Hepatocyte (in vitro differentiated cells): ENCODE measurements at regions not wholly inside any gene's neighbourhood (a gene's known extent, or its start where the extent isn't known, plus 50 kb on each side); places are given as distances from the start of the nearest gene placed in this dataset.

Experiments
- DNase-seq: peaks from one replicate; pipeline ENCODE4 v3.0.0-alpha.2; 2016; ENCODE audit warnings: low spot score
- H2AFZ ChIP-seq: fragments of 200-600 bp; sonication (generic); 2 replicates; pipeline ENCODE4 v1.6.0; 2016; ENCODE audit warnings: antibody characterized with exemption, mild to moderate bottlenecking
- H3K27ac ChIP-seq: fragments of 200-600 bp; sonication (generic); 2 replicates; pipeline ENCODE4 v1.5.1; 2016; ENCODE audit warnings: mild to moderate bottlenecking
- H3K27me3 ChIP-seq: fragments of 200-600 bp; sonication (generic); 2 replicates; pipeline ENCODE4 v1.6.1; 2016
- H3K36me3 ChIP-seq: fragments of 200-600 bp; sonication (generic); replicated peaks from 2 replicates; pipeline ENCODE4 v1.5.1; 2016; ENCODE audit warnings: low read depth; ENCODE audit not compliant: insufficient read depth
- H3K4me1 ChIP-seq: fragments of 200-600 bp; sonication (generic); 2 replicates; pipeline ENCODE4 v1.5.1; 2016; ENCODE audit warnings: mild to moderate bottlenecking, moderate library complexity; ENCODE audit not compliant: insufficient read depth
- H3K4me2 ChIP-seq: fragments of 200-600 bp; sonication (generic); 2 replicates; pipeline ENCODE4 v1.6.0; 2016
- H3K4me3 ChIP-seq: fragments of 200-600 bp; sonication (generic); 2 replicates; pipeline ENCODE4 v1.5.1; 2016; ENCODE audit warnings: mild to moderate bottlenecking
- H3K79me2 ChIP-seq: fragments of 200-600 bp; sonication (generic); 2 replicates; pipeline ENCODE4 v1.6.0; 2017; ENCODE audit warnings: mild to moderate bottlenecking
- H3K9me2 ChIP-seq: fragments of 200-600 bp; sonication (generic); replicated peaks from 2 replicates; pipeline ENCODE4 v1.6.0; 2017; ENCODE audit warnings: mild to moderate bottlenecking; ENCODE audit not compliant: insufficient read depth
- H3K9me3 ChIP-seq: fragments of 200-600 bp; sonication (generic); 2 replicates; pipeline ENCODE4 v1.5.1; 2016; ENCODE audit warnings: low read depth, mild to moderate bottlenecking
- H4K20me1 ChIP-seq: fragments of 200-600 bp; sonication (generic); 2 replicates; pipeline ENCODE4 v1.6.0; 2016; ENCODE audit warnings: mild to moderate bottlenecking; ENCODE audit not compliant: insufficient read depth, poor library complexity, severe bottlenecking
- CTCF ChIP-seq: fragments of 200-600 bp; sonication (generic); IDR thresholded peaks from 2 replicates; pipeline ENCODE4 v1.5.1; 2016; ENCODE audit warnings: antibody characterized with exemption, mild to moderate bottlenecking; ENCODE audit not compliant: poor library complexity
- EZH2 ChIP-seq: fragments of 200-600 bp; sonication (generic); IDR thresholded peaks from 2 replicates; pipeline ENCODE4 v1.6.1; 2016; ENCODE audit warnings: antibody characterized with exemption, mild to moderate bottlenecking, borderline replicate concordance
- EZH2phosphoT487 ChIP-seq: fragments of 200-600 bp; sonication (generic); IDR thresholded peaks from one replicate; pipeline ENCODE4 v1.6.1; 2018; ENCODE audit warnings: antibody characterized with exemption, mild to moderate bottlenecking, low read depth, moderate library complexity; ENCODE audit not compliant: unreplicated experiment, severe bottlenecking
- WGBS: methylation state at CpG from one replicate; pipeline ENCODE4 v1.1.6; 2016; ENCODE audit warnings: low lambda C conversion rate; ENCODE audit errors: missing lambda C conversion rate; 5-methylcytosine and 5-hydroxymethylcytosine counted together

DNA sequence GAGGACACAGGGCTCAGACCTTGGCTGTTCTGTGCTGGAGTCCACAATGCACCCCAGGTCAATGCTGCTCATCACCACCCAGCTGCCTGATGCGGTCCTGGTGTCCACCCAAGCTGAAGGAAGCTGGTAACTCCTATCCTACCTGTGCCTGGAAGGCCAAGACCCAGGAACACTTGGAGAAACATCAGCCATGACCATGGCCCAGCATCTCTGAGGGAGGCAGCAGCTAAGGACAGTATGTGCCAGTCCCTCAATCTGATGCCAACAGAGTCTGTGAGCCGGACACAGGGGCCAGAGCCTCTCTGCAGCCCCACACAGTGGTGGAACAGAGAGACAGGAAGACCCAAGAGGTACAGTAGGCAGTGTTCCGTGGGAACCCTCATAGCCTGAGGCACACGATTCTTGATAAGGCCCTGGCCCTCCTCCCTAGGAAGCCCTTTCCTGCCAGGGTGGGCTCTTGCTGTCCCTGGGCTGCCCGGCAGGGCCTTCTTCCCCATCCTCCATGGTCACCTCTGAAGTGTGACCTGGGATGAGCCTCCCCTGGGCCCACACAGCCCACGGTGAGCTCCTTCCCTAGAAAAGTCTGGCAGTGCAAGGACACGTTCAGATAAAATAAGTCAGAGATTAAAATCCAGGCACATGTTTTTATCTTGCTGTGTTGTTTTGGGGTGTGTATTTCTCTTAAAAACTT lies 170.7 kb downstream of the THBS2 start:
- H3K27ac ChIP-seq: no peak overlapping the region
- H3K79me2 ChIP-seq: no peaks in the 10 kb centered on the region
- DNase-seq: no peak
- H3K4me2 ChIP-seq: no peak overlapping the region
- no peaks in the 10 kb centered on the region for H3K4me1 ChIP-seq
- no peak for TF ChIP-seq EZH2phosphoT487
- TF ChIP-seq EZH2: no peak
- no peak for TF ChIP-seq CTCF
- no peaks in the 10 kb centered on the region for H3K9me2 ChIP-seq
- H3K36me3 ChIP-seq: no peaks in the 10 kb centered on the region
- WGBS: 85% methylated on average over 7 of the region's 7 CpGs
- no peak overlapping the region for H2AFZ ChIP-seq
- H3K27me3 ChIP-seq: no peaks in the 10 kb centered on the region
- H3K4me3 ChIP-seq: no peak overlapping the region
- H3K9me3 ChIP-seq: no peaks in the 10 kb centered on the region
- H4K20me1 ChIP-seq: no peaks in the 10 kb centered on the region

- Histone ChIP-seq H3K79me2 (no peaks in the 10 kb centered on the region), H4K20me1 (no peaks in the 10 kb centered on the region), H3K27me3 (no peaks in the 10 kb centered on the region), H3K9me2 (no peaks in the 10 kb centered on the region), H3K36me3 (no peaks in the 10 kb centered on the region), H3K4me2 (no peak overlapping the region), H3K9me3 (no peaks in the 10 kb centered on the region), H3K4me3 (no peak overlapping the region), H3K27ac (no peak overlapping the region), H3K4me1 (no peaks in the 10 kb centered on the region), H2AFZ (no peak overlapping the region)
- TF ChIP-seq CTCF (no peak), EZH2 (no peak), EZH2phosphoT487 (no peak)
- no peak for DNase-seq
- WGBS: 96% methylated on average over 5 of the region's 5 CpGs
Measured at GRCh38 chr6:169082093-169082492, 171.6 kb downstream of the THBS2 start.

DNA sequence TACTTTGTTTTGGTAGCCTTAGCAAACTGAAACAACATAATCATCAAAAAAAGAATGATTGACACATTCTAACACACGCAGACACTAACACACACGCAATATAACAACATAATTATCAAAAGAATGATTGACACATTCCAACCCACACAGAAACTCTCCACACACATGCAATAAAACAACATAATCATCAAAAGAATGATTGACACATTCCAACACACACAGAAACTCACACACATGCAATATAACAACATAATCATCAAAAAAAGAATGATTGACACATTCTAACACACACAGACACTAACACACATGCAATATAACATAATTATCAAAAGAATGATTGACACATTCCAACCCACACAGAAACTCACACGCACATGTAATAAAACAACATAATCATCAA lies 172.4 kb downstream of the THBS2 start:
- no peaks in the 10 kb centered on the region for H4K20me1 ChIP-seq
- H3K4me3 ChIP-seq: no peak overlapping the region
- H3K27me3 ChIP-seq: no peaks in the 10 kb centered on the region
- H3K4me2 ChIP-seq: no peak overlapping the region
- no peaks in the 10 kb centered on the region for H3K9me2 ChIP-seq
- WGBS: 91% methylated on average over 3 of the region's 3 CpGs
- DNase-seq: no peak
- no peaks in the 10 kb centered on the region for H3K36me3 ChIP-seq
- no peaks in the 10 kb centered on the region for H3K79me2 ChIP-seq
- H3K27ac ChIP-seq: no peak overlapping the region
- H3K9me3 ChIP-seq: no peaks in the 10 kb centered on the region
- no peaks in the 10 kb centered on the region for H3K4me1 ChIP-seq
- H2AFZ ChIP-seq: no peak overlapping the region
- no peak for TF ChIP-seq CTCF
- TF ChIP-seq EZH2phosphoT487: no peak
- no peak for TF ChIP-seq EZH2

DNA sequence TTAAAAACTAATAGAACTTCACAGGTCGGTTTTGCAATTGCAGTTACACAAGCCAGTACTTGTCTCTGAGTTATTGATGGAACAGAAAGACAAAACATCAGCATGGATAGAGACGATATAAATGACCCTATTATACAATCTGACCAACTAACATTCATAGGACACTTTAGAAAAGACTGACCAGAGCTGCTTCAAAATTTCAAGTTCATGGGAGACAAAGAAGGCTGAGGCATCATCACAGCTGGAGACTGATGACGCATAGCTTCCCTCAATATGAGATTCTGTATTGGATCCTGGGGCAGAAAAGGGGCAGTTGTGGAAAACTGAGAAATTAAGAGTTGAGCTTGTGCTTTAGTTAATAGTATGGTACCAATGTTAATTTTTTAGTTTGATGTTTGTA lies 174.0 kb downstream of the THBS2 start:
- Histone ChIP-seq H3K4me1 (peaks cover 3% of the 10 kb centered on the region), H3K9me2 (no peaks in the 10 kb centered on the region), H3K4me2 (no peak overlapping the region), H3K79me2 (no peaks in the 10 kb centered on the region), H3K27ac (no peak overlapping the region), H3K36me3 (no peaks in the 10 kb centered on the region), H3K9me3 (no peaks in the 10 kb centered on the region), H3K4me3 (no peak overlapping the region), H2AFZ (no peak overlapping the region), H3K27me3 (no peaks in the 10 kb centered on the region), H4K20me1 (no peaks in the 10 kb centered on the region)
- no peak for DNase-seq
- no peak for TF ChIP-seq CTCF
- TF ChIP-seq EZH2phosphoT487: no peak
- TF ChIP-seq EZH2: no peak
- WGBS: 86% methylated on average over 3 of the region's 3 CpGs
